ENCODE measurements at regions not wholly inside any gene's neighbourhood (a gene's known extent, or its start where the extent isn't known, plus 50 kb on each side); places are given as distances from the start of the nearest gene placed in this dataset.

DNA sequence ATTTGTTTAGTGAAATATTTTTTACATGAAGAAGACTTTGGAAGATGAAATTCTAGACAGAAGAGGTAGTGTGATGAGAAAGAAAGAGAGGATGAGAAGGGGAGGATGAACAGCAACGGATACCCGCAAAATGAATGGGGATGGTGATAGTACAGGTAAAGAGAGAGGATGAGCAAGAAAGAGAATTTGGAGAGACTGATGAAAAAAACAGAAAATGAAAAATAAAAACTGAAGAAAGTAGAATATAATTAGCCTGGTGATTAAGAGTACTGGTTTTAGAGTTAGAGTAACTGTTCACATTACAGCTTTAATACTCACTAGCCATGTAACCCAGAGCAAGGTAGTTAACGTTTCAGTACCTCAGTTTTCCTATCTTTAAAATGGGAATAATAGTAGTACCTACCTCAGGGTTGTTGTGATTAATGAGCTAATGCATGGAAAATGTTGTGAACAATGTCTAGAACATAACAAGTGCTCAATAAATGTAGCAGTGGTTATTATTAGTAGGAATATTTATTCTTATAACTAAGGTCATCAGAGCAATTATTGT, 54.9 kb upstream of the ANTXR2 start:
- no peak for TF ChIP-seq CTCF (IDR thresholded peaks at IDR 0.05)
- H3K9me3 Mint-ChIP-seq, result no peaks in the 10 kb centered on the region
- H3K36me3 ChIP-seq (ENCODE audit: insufficient read depth, low read length), result no peaks in the 10 kb centered on the region
- ATAC-seq (ENCODE audit: poor library complexity) (no peak), DNase-seq (no peak)
- H3K27ac Mint-ChIP-seq, result peak overlapping the region; percentile 94
- CTCF ChIA-PET, result interaction anchor here (0.9 to 5.6 kb wide), 4 partner anchors 9 to 74 kb away, joined by 3 to 53 read pairs (median 4); partner anchors contain the start of gene ANTXR2
- H3K4me1 ChIP-seq (ENCODE audit: insufficient read depth, low read length), result peaks cover 26% of the 10 kb centered on the region
- no peak overlapping the region for H3K4me3 Mint-ChIP-seq
- intact Hi-C loops (cut with DNase I, micrococcal nuclease), result loop anchor here (2.0 to 5.0 kb wide), 3 partner anchors 17 to 74 kb away; partner anchors contain the start of gene ANTXR2 (in 1 of the 2)
- H3K4me3 ChIP-seq (ENCODE audit: low read length), result no peak overlapping the region
- H3K4me1 Mint-ChIP-seq (ENCODE audit: low read depth), result peaks cover 54% of the 10 kb centered on the region
- peak overlapping the region in 1 of 2 donors; percentile 11 for H3K27ac ChIP-seq (ENCODE audit: low read depth in 1 of 2, low read length in 2 of 2)
- no peaks in the 10 kb centered on the region for H3K27me3 ChIP-seq (ENCODE audit: control insufficient read depth in 1 of 2, insufficient read depth in 2 of 2, low read length in 2 of 2)
- no peaks in the 10 kb centered on the region for H3K27me3 Mint-ChIP-seq
- no peaks in the 10 kb centered on the region for H3K9me3 ChIP-seq (ENCODE audit: control insufficient read depth in 1 of 2, insufficient read depth in 1 of 2, low read length in 2 of 2)
- POLR2A ChIA-PET, result interaction anchor here (0.5 to 5.0 kb wide), 7 partner anchors 11 to 75 kb away, joined by 3 to 92 read pairs (median 15); partner anchors contain the start of gene ANTXR2
- H3K36me3 Mint-ChIP-seq (ENCODE audit: low read depth), result no peaks in the 10 kb centered on the region

- Mint-ChIP-seq H3K9me3 (no peaks in the 10 kb centered on the region), H3K4me1 (ENCODE audit: low read depth) (peaks cover 54% of the 10 kb centered on the region), H3K27me3 (no peaks in the 10 kb centered on the region), H3K36me3 (ENCODE audit: low read depth) (no peaks in the 10 kb centered on the region), H3K27ac (peak overlapping the region; percentile 94), H3K4me3 (no peak overlapping the region)
- intact Hi-C loops (cut with DNase I, micrococcal nuclease), result loop anchor here (2.0 to 5.0 kb wide), 3 partner anchors 18 to 76 kb away; partner anchors contain the start of gene ANTXR2 (in 1 of the 2)
- no peak for ATAC-seq (ENCODE audit: poor library complexity)
- Histone ChIP-seq H3K4me1 (ENCODE audit: insufficient read depth, low read length) (peaks cover 26% of the 10 kb centered on the region), H3K9me3 (ENCODE audit: control insufficient read depth in 1 of 2, insufficient read depth in 1 of 2, low read length in 2 of 2) (no peaks in the 10 kb centered on the region), H3K27me3 (ENCODE audit: control insufficient read depth in 1 of 2, insufficient read depth in 2 of 2, low read length in 2 of 2) (no peaks in the 10 kb centered on the region), H3K4me3 (ENCODE audit: low read length) (no peak overlapping the region), H3K27ac (ENCODE audit: low read depth in 1 of 2, low read length in 2 of 2) (peak overlapping the region; percentile 77 to 88), H3K36me3 (ENCODE audit: insufficient read depth, low read length) (no peaks in the 10 kb centered on the region)
- CTCF ChIA-PET, result interaction anchor here (0.6 to 5.6 kb wide), 10 partner anchors 12 to 76 kb away, joined by 3 to 53 read pairs (median 8); partner anchors contain the start of gene ANTXR2
- TF ChIP-seq CTCF (IDR thresholded peaks at IDR 0.05), result no peak
- POLR2A ChIA-PET, result interaction anchor here (0.6 to 5.0 kb wide), 12 partner anchors 13 to 76 kb away, joined by 3 to 92 read pairs (median 7); partner anchors contain the start of gene ANTXR2
- no peak for DNase-seq
Measured at GRCh38 chr4:80126435-80126834, 53.4 kb upstream of the ANTXR2 start.

- H3K36me3 ChIP-seq (ENCODE audit: insufficient read depth, low read length), result no peaks in the 10 kb centered on the region
- no peaks in the 10 kb centered on the region for H3K9me3 ChIP-seq (ENCODE audit: control insufficient read depth in 1 of 2, insufficient read depth in 1 of 2, low read length in 2 of 2)
- ChIA-PET CTCF (interaction anchor here (0.8 to 5.6 kb wide), 13 partner anchors 13 to 146 kb away, joined by 3 to 53 read pairs (median 5); partner anchors contain the start of gene ANTXR2), POLR2A (interaction anchor here (0.6 to 5.0 kb wide), 14 partner anchors 14 to 1187 kb away, joined by 3 to 92 read pairs (median 6); partner anchors contain the start of gene ANTXR2)
- DNase-seq (peak in 13 of 14 experiments; percentile 2 to 85 (median 24)), ATAC-seq (ENCODE audit: poor library complexity) (peak; percentile 84)
- peaks cover 26% of the 10 kb centered on the region for H3K4me1 ChIP-seq (ENCODE audit: insufficient read depth, low read length)
- H3K27ac ChIP-seq (ENCODE audit: low read depth in 1 of 2, low read length in 2 of 2), result peak overlapping the region; percentile 77 to 88
- no peaks in the 10 kb centered on the region for H3K36me3 Mint-ChIP-seq (ENCODE audit: low read depth)
- no peak overlapping the region for H3K4me3 ChIP-seq (ENCODE audit: low read length)
- no peaks in the 10 kb centered on the region for H3K9me3 Mint-ChIP-seq
- peaks cover 54% of the 10 kb centered on the region for H3K4me1 Mint-ChIP-seq (ENCODE audit: low read depth)
- no peaks in the 10 kb centered on the region for H3K27me3 Mint-ChIP-seq
- H3K4me3 Mint-ChIP-seq, result peak overlapping the region; percentile 42
- peak; percentile 85 for TF ChIP-seq CTCF (IDR thresholded peaks at IDR 0.05)
- H3K27me3 ChIP-seq (ENCODE audit: control insufficient read depth in 1 of 2, insufficient read depth in 2 of 2, low read length in 2 of 2), result no peaks in the 10 kb centered on the region
- H3K27ac Mint-ChIP-seq, result peak overlapping the region; percentile 94
- intact Hi-C loops (cut with DNase I, micrococcal nuclease), result loop anchor here (1.0 to 5.0 kb wide), 8 partner anchors 14 to 90 kb away; partner anchors contain the start of gene ANTXR2 (in 1 of the 2)
Measured at GRCh38 chr4:80125252-80126177, 52.5 kb upstream of the ANTXR2 start.

Measured in CD4-positive, alpha-beta T cell (primary cell).